LHCN-M2 (cell line): ENCODE measurements at regions not wholly inside any gene's neighbourhood (a gene's known extent, or its start where the extent isn't known, plus 50 kb on each side); places are given as distances from the start of the nearest gene placed in this dataset.
"Not testable (repeated sequence)": the region's sequence is repeated elsewhere in the genome, so short reads cannot be mapped to it uniquely, and the experiment has no call there.

Experiments used
- DNase-seq: peaks from one replicate; pipeline ENCODE4 v3.0.0-alpha.2; 2012; ENCODE audit warnings: low read depth

DNA sequence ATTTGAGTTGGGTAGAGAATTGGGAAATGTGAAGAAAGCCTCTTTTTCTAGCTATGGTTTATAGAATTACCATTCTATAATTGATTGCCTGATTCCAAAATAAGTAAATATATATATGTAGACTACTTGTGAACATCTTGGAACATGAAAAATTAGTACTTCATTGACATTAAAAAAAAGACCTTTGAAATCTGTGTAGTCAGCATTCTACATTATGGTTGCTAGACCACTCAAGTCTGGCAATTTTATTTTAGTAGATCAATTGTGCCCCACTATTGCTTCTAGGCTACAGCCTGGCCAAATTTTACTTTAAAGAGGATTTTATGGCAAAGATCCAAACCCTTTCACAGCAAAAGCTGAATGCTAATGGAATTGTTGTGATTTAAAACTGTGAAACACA is 279.8 kb downstream of the IKZF2 start:
- DNase-seq, result no peak

DNA sequence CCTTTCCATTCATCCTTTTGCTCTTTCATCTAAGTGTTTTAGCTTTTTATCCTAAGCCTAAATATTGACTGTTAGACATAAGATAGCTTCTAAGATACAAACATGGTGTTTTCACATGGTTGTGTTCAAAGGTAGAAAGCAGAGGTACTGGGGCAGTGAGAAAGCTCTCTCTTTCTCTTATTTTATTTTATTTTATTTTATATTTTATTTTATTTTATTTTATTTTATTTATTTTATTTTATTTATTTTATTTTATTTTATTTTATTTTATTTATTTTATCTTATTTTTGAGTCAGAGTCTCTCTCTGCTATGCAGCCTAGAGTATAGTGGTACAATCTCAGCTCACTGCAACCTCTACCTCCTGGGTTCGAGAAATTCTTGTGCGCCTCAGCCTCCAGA is 287.2 kb downstream of the IKZF2 start:
- no peak for DNase-seq

DNA sequence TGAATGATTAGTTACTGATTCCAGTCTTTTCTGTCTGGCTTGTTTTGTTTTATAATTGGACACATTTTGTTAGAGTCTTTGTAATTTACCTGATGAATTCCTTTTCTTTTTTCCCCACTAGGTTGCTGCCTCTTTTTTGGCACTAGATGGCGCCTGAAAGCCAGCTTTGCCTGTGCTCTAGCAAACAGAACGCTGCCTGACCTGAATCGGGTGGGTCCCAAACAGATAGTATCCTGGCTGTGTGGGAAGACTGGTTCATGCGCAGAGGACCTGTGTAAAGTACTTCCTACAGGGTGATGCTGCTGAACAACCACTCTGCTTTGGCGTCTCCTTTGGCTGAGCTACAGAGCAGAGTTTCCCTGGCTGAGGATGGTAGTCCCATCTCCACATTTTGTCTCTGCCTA is 288.2 kb downstream of the IKZF2 start:
- peak; percentile 45 for DNase-seq

DNA sequence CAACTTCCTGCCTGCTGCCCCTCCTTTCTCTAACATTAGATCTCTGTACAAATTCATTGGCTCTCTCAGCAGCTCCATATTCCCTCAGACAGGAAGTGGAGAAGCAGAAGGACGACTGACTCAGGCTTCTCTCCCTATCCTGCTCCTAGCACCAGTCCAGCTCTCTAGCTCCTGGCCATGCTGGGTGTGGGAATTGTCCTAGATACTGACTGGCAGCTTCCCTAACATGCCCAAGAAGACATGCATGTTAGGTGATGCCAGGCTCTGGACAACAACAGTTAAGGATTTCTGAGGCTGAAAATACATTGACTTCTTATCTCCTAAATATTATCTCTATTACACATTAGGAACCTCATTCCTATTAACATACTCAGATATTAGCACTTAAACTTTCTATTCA is 292.9 kb downstream of the IKZF2 start:
- DNase-seq, result no peak

DNA sequence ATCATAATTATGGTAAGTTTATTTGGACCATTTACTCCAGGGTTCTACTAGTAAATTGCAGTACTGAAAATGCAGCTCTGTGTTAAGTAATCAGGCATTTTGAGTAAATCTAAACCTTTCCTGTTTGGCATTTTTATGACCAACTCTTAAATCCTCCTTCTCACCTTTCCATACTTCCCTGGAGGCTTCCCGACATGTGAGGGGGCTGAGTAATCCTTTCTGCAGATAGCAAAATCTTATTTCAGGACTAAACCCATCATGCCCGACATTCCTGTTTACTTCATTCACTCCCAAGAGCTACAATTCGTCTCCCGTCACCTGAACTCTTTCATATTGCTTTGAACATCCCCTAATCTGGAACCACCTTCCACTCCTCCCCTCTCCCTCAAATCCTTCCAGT is 296.6 kb downstream of the IKZF2 start:
- no peak for DNase-seq

DNA sequence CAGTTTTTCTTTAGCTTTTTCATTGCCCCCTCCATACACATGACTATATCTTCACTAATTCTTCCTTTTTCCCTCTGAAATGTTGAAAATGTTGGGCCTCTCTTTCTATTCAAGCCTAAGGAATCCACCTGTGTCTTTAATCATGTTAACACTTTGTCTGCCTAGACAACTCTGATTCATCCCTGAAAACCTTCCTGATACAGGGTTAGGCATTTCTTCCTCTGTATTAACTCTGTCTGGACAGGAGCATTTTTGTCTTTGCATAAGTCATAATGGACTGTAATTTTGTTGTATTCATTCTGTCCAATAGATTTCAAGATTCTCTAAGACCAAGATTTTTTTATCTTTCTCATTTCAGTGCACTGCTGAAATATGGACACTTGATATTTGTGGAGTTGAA is 297.3 kb downstream of the IKZF2 start:
- no peak for DNase-seq

DNA sequence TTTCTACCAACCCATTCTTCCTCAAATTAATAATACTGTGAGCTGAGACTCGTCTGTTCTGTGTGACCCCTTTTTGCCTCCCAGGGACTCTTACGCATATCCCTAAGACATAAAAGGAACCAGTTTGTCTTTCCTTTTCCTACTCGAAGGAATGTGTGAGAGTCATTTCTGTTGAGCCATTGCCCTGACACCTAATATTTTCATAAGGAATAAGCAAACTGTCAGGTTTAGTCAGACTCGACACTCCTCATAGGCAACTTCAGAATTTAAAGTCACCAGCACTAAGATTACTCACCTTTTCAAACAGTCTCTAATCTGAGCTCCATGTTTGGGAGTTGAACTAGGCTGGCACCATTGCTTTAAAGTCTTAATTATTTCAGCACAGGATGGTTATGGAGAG is 305.5 kb downstream of the IKZF2 start:
- DNase-seq, result peak; percentile 69

DNA sequence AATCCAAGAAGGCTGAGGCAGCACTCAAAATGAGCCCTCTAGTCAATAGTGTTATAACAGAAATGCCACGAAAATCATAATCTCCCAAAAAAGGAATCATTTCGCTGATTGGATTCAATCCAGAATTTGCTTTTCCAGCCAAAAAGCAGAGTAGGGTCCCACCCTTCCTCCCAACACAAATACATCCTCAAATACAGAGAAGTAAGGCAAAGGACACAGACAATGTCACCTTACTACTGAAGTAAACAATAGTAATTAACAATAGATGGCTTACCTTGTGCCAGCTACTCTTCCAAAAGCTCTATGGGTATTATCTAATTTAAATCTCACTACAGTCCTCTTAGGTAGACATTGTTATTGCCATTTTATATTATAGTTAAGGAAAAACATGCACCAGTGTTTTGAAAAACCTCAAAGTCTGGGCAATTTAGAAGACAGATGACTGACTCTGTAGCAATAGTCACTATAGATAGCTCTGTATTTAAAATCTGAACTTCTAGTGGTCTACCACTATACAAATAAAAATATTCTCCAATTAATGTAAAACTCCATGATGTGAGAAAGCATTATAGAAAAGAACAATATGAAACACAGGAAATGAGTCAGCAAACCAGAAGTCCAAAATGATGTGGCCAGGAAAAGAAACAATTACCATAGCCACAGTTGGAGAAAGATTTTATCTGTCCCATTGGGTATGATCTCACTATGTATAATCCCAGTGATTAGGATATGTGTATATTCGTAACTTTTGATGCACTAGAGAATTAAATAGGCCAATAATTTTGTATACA is 305.0 kb upstream of the ERBB4 start:
- peak; percentile 88 for DNase-seq

DNA sequence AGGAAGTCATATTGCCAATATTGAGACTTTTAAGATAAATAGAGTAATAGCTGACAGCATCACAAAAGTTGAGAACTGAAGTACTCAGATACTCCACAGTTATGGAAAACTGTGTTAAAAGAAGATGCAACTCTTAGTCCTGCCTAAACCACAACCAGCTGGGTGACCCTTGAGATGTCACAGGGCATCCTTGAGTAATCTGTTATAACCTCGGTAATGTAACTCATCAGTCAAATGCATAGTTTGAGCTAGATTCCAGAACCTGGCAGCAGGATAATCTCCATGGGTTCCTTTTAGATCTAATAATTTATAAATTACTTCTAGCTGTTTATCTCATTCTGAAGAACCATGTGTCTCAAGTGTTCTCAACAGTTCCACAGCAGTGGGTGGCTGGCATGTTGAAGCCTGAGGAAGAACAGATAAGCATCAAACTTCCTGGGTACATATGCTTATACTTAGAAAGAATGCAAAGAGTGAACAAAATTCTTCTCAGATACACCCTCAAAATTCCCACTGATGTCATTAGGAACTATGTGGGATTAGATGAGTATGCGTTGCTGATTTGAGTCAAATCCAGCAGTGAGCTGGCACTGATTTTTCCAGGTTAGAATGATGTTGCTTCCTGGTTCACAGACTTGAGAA is 304.1 kb upstream of the ERBB4 start:
- DNase-seq, result peak; percentile 80

DNA sequence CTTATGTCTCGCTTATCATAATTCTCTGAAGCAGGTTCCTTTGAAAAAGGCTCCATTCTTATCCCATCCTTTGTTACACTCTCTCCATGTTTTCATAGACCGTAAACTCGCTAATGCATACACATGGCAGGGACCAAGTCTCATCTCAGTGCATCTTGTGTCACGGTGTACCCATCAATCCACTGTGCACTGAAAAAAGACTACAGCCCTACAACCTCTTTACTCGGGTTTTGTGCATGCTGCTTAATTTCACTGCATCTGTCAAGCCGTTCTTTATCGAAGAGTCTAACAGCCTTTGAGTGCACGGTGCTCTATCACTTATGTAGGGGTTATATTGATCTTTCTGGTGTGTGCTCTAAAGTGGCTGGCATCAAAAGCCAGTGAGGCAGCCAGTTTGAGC is 302.9 kb upstream of the ERBB4 start:
- DNase-seq, result no peak

DNA sequence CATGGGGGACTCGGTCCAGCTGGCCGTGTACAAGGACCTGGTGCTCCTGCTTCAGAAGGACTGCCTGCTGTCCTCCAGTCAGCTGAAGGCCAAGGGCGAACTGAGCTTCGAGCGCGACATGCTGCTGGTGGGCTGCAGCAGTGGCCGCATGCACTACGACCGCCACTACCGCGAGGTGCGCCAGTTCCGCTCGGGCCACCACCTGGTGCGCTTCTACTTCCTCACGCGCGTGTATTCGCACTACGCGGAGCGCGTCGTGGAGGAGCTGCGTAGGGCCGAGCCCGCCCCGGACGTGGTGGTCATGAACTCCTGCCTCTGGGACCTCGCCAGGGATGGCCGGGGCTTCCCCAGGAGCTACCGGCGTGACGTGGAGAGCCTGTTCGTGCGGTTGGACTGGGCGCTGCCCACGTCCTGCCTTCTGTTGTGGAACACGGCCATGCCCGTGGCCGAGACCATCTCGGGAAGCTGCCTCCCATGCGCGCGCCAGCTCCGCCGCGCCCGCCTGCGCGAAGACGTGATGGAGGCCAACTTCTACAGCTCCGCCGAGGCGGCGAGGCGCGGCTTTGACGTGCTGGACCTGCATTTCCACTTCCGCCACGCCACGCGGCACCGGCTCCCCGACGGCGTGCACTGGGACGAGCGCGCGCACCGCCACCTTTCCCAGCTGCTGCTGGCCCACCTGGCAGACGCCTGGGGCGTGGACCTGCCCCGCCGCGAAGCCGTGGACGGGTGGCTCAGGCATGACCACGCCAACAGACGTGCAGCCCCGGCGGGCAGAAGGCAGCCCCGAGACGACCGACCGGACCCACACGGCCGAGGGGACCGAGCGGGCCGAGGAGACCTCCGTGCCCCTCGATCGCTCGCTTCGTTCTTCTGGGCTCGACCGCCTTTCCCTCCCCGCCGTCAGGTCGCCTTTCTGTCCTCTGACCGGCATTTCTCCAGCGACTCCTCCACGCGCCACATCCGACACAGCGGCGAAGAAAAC is 293.9 kb upstream of the ERBB4 start:
- no peak for DNase-seq

DNA sequence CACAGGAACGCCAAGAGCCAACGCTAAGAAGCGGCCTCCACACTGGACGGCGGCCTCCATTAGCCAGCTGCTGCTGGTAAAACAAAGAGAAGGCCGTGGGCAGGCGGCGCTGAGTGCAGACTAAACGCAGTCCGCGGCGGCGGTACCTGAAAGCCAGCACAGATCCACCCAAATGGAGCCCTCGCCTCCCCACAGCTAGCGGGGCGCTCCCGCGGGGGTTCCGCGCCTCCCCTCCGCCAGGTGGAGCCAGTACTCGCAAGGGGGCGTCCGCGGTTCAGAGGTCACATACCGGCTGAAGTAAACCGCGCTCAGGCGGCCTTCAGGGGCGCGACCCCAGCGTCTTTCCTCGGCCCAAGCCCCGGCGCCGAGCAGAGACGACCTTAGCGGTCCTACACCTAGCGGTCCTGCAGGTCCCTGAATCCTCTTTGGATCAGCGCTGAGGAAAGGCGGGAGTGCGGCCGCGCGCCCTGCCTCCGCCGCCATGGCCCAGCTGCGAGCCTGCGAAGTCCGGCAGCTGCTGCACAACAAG is 293.1 kb upstream of the ERBB4 start:
- DNase-seq, result no peak

DNA sequence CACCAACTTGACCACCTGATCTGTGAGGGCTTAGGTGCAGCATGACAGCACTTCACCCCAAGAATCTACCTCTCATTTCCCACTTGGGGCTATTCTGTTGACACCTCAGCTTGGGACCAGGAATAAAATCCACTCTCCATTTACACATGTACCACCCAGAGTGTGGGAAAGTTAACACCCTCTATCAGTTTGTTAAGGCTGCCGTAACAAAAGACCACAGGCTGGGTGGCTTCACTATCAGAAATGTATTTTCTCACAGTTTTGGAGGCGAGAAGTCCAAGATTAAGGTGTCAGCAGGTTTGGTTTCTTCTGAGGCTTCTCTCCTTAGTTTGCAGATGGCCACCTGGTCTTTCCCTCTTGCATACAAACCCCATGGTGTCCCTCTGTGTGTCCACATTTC is 277.7 kb upstream of the ERBB4 start:
- no peak for DNase-seq

DNA sequence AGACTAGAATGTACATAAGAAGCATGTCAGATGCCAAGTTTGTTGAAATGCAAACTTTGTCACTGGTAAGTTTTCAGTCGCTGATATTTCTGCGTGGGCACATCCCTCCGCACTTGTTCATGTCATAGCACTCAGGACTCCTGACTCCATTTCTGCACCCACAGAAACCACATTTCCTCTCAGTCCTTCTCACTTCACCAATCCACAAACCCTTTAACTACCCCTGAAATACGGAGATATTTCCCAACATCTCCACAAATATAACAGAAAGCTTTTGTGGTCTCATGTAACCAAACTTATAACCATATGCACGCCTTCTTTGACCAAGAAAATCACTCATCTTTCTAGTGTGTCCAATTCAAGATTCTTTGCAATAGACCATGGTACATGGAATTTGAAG is 276.9 kb upstream of the ERBB4 start:
- DNase-seq, result no peak

DNA sequence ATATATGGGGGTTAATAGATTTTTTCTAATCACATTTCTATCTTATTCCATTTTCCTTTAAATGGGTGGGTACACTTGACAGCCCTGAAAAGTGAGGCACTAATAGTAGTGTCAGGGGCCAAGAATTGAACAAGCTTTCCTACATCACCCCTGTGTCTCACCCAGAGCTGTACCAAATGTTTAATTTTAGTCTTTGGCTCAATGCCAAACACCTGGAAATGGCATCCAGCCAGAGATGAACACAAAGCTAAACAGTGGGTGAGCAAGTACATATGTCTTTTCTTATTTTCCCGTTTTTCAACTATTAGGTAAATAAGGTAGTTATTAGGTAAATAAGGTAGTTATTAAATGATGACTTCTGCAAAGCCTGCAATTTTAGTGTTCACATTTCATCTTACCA is 276.3 kb upstream of the ERBB4 start:
- no peak for DNase-seq

DNA sequence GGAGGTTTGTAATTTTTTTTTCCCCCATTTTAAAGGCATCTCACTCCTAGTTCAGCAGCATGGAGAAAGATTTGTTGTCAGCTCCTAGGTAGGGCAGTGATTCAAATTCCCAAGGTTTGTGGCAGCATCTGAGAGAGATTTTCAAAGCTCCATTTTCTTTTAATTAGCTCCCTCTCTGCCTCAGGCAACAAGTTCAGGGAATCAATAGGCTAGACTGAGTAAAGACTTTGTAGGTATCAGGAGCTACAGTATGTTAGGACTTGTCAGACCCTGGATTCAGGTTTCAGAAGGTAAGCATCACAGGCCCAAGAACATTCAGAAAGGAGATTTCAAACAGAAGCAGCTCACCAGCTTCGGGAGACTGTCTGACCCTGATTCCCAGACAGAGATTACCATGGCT is 273.3 kb upstream of the ERBB4 start:
- DNase-seq, result no peak

DNA sequence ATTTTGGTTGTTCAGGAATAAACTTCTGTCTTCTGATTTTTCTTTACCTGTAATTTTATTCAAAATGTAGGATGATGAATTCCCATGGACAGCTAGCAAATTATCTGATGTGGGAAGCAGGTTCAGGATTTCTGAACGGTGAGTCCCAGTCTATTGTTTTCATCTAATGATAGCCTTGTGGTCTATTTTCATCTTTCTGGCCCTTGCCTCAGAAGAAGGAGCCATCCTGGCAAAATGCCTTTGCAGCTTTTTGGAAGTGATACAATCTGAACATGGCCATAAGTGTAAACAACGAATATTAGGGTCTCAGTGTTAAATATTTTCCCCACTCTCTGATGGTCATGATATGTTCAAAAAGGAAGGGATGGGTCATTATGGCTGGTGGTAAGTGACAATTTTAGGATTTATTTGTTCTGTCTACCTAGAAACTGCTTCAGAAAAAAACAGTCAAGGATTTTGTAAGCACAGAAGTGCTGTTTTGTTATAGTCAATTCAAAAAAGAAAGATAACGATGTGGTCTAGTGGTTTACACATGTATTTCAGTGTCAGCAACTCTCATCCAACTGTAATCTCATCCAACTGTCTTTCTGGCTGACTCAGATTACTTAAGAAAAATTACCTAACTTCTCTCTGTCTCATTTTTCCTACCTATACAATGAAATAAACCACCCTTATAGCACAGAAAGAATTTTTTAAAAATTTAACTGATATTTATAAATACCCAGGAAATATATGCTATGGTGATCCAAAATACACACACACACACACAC is 272.6 kb upstream of the ERBB4 start:
- peak; percentile 59 for DNase-seq

DNA sequence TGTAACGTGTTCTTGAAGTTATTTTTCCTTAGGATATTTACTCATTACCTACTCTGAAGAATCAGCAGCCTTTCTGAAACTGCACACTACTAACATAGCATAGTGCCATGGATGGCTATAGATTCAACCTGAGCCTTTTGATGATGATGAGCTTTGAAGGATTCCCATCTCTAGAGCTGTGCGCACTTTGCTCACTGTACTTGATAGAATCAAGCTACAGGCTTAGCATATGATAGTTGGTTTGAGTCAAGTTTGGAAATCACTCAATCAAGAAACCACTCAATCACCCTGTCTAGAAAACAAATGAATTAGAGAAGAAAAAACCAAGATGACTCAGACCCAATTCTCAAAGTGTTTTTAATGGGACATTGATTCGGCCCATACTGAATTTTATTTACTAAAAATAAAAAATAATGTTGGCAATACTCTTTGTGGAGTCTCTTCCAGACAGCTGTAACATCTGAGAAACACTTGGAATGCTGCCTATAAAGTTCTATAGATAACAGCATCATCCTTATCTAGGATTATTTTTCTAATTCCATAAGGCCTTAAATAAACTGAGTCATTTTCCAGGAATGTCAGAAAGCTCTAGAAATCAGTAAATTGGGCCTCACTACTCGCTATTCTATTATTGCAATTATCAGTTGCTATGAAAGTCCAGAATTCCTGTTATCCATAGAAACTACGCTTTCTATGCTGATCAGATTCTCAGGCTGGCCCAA is 259.0 kb upstream of the ERBB4 start:
- peak; percentile 58 for DNase-seq

DNA sequence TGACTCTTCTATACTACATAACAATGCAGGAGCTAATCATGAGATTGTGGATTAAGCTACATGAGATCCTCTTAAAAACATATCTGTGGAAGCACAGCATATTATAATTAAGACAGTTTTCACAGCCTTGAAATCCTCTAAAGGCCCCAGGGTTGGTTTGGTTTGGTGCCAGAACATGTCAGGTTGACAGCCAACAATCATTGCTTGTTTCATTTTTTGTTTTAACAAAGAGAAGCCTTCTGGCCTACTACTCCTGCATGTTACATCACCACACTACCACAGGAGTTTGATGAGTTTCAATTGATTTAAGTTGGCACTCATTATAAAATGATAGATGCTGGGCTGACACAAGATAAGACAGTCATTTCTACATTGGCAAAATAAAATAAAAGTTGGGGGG is 255.9 kb upstream of the ERBB4 start:
- no peak for DNase-seq

DNA sequence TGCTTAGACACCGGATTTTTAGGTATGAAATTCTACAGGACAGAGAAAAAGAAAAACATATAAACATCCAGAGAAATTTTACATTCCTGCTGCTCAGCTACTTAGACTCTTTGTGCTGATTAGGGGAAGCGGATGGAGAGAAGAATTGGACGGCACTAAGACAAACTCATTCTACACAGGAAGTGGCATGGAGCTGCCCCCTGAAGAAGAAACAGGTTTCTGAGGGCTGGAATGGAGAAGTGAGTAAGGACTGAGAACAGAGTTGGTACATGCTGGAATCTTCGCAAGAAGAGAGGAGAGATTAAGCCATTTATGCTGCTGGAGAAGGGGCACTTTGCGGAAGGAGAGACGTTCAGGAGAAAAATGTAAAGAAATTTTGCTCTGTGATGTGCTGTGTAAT is 253.0 kb upstream of the ERBB4 start:
- DNase-seq, result no peak

DNA sequence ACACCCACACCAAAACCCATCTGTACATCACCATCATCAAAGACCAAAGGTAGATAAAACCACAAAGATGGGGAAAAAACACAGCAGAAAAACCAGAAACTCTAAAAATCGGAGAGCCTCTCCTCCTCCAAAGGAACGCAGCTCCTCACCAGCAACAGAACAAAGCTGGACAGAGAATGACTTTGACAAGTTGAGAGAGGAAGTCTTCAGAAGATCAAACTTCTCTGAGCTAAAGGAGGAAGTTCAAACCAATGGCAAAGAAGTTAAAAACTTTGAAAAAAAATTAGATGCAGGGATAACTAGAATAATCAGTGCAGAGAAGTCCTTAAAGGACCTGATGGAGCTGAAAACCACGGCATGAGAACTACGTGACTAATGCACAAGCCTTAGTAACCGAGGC is 247.5 kb upstream of the ERBB4 start:
- not testable (repeated sequence) for DNase-seq
